GM21786 (cell line): ENCODE measurements at regions not wholly inside any gene's neighbourhood (a gene's known extent, or its start where the extent isn't known, plus 50 kb on each side); places are given as distances from the start of the nearest gene placed in this dataset.

ENCODE experiments used
- ATAC-seq: cut with Tn5 transposase; IDR thresholded peaks from one replicate; pipeline ENCODE4 v1.9.1; 2021; ENCODE audit not compliant: unreplicated experiment

GRCh38 chr20:57048027-57048869, 218.2 kb downstream of the BMP7 start:
- ATAC-seq = no peak

- ATAC-seq = no peak
Observed at GRCh38 chr20:57049296-57049695, 217.1 kb downstream of the BMP7 start.

GRCh38 chr20:57051096-57051495, 215.3 kb downstream of the BMP7 start:
- ATAC-seq = no peak

- ATAC-seq = no peak
Observed at GRCh38 chr20:57053067-57053466, 213.4 kb downstream of the BMP7 start.

- no peak for ATAC-seq
Observed at GRCh38 chr20:57053793-57054552, 212.5 kb downstream of the BMP7 start.

- ATAC-seq = no peak
Observed at GRCh38 chr20:57055345-57055744, 211.1 kb downstream of the BMP7 start.

GRCh38 chr20:57056651-57057050, 209.8 kb downstream of the BMP7 start:
- ATAC-seq = no peak

GRCh38 chr20:57059055-57059596, 207.3 kb downstream of the BMP7 start:
- no peak for ATAC-seq

- ATAC-seq = no peak
Observed at GRCh38 chr20:57060407-57061050, 205.9 kb downstream of the BMP7 start.

- no peak for ATAC-seq
Observed at GRCh38 chr20:57061051-57061900, 205.2 kb downstream of the BMP7 start.

GRCh38 chr20:57062241-57062640, 204.2 kb downstream of the BMP7 start:
- no peak for ATAC-seq

GRCh38 chr20:57062696-57063270, 203.7 kb downstream of the BMP7 start:
- no peak for ATAC-seq

- ATAC-seq = no peak
Observed at GRCh38 chr20:57064836-57065235, 201.6 kb downstream of the BMP7 start.

GRCh38 chr20:57065646-57066045, 200.8 kb downstream of the BMP7 start:
- ATAC-seq = no peak

- no peak for ATAC-seq
Observed at GRCh38 chr20:57066126-57066900, 200.1 kb downstream of the BMP7 start.

GRCh38 chr20:57069442-57069841, 197.0 kb downstream of the BMP7 start:
- ATAC-seq = no peak

GRCh38 chr20:57070296-57070695, 196.1 kb downstream of the BMP7 start:
- no peak for ATAC-seq

GRCh38 chr20:57071283-57071731, 195.1 kb downstream of the BMP7 start:
- ATAC-seq = no peak

- ATAC-seq = no peak
Observed at GRCh38 chr20:57071954-57072583, 194.4 kb downstream of the BMP7 start.
